NCI-H82 treated with DMSO at 0.1 percent for 48 hours (cell line): ENCODE measurements at regions not wholly inside any gene's neighbourhood (a gene's known extent, or its start where the extent isn't known, plus 50 kb on each side); places are given as distances from the start of the nearest gene placed in this dataset.

ENCODE experiments used
- DNase-seq: peaks from one replicate; lab custom pipeline; 2025; ENCODE audit not compliant: unreplicated experiment; lab: John Stamatoyannopoulos, UW

- no peak for DNase-seq
Measured at GRCh38 chr11:15615398-15616096, 500.8 kb downstream of the INSC start.

GRCh38 chr11:15616130-15617105, 501.7 kb downstream of the INSC start:
- DNase-seq: no peak

GRCh38 chr11:15617126-15617525, 502.4 kb downstream of the INSC start:
- DNase-seq: no peak

- DNase-seq: no peak
Measured at GRCh38 chr11:15618583-15619032, 503.9 kb downstream of the INSC start.

- no peak for DNase-seq
Measured at GRCh38 chr11:15621565-15621964, 506.8 kb downstream of the INSC start.

- peak; percentile 64 for DNase-seq
Measured at GRCh38 chr11:15622231-15622890, 507.6 kb downstream of the INSC start.

GRCh38 chr11:15624701-15625100, 510.0 kb downstream of the INSC start:
- DNase-seq: no peak

GRCh38 chr11:15625691-15626090, 511.0 kb downstream of the INSC start:
- no peak for DNase-seq

- no peak for DNase-seq
Measured at GRCh38 chr11:15627560-15627959, 512.8 kb downstream of the INSC start.

- no peak for DNase-seq
Measured at GRCh38 chr11:15629690-15630321, 515.1 kb downstream of the INSC start.

GRCh38 chr11:15630896-15631295, 516.2 kb downstream of the INSC start:
- no peak for DNase-seq

GRCh38 chr11:15635521-15635920, 520.8 kb downstream of the INSC start:
- no peak for DNase-seq

GRCh38 chr11:15636521-15637089, 521.9 kb downstream of the INSC start:
- DNase-seq: no peak

- no peak for DNase-seq
Measured at GRCh38 chr11:15638386-15638787, 523.7 kb downstream of the INSC start.

GRCh38 chr11:15640318-15640717, 525.6 kb downstream of the INSC start:
- no peak for DNase-seq

- DNase-seq: no peak
Measured at GRCh38 chr11:15641271-15642045, 526.7 kb downstream of the INSC start.

GRCh38 chr11:15645201-15645600, 530.5 kb downstream of the INSC start:
- DNase-seq: no peak

GRCh38 chr11:15649371-15650104, 534.8 kb downstream of the INSC start:
- no peak for DNase-seq
